ENCODE measurements at regions not wholly inside any gene's neighbourhood (a gene's known extent, or its start where the extent isn't known, plus 50 kb on each side); places are given as distances from the start of the nearest gene placed in this dataset.

DNA sequence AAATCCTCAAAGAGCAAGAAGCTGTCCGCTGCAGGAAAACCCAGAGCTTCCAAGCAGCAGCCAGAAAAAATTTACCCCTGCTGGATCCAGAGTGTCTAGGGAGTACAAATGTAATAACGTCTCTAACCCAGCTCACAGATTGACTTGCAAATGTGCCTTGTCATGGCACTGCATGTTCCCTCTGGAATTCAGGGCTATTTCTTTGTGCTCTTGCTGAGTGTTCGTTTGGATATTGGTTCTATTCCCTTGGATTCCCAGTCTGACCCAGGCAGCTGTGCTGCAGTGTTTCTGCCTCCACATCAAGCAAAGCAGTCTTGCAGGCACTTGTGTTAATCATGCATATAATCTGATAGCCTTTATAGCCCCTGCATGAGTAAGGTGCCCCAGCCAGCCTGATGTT is 209.9 kb upstream of the GHITM start:
- TF ChIP-seq, protein P1, sequence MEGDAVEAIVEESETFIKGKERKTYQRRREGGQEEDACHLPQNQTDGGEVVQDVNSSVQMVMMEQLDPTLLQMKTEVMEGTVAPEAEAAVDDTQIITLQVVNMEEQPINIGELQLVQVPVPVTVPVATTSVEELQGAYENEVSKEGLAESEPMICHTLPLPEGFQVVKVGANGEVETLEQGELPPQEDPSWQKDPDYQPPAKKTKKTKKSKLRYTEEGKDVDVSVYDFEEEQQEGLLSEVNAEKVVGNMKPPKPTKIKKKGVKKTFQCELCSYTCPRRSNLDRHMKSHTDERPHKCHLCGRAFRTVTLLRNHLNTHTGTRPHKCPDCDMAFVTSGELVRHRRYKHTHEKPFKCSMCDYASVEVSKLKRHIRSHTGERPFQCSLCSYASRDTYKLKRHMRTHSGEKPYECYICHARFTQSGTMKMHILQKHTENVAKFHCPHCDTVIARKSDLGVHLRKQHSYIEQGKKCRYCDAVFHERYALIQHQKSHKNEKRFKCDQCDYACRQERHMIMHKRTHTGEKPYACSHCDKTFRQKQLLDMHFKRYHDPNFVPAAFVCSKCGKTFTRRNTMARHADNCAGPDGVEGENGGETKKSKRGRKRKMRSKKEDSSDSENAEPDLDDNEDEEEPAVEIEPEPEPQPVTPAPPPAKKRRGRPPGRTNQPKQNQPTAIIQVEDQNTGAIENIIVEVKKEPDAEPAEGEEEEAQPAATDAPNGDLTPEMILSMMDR (IDR thresholded peaks at IDR 0.05): no peak
- no peak for TF ChIP-seq EP300 (IDR thresholded peaks at IDR 0.05)
- no peak for TF ChIP-seq POLR2A (IDR thresholded peaks at IDR 0.05)
